ENCODE measurements at regions not wholly inside any gene's neighbourhood (a gene's known extent, or its start where the extent isn't known, plus 50 kb on each side); places are given as distances from the start of the nearest gene placed in this dataset.

DNA sequence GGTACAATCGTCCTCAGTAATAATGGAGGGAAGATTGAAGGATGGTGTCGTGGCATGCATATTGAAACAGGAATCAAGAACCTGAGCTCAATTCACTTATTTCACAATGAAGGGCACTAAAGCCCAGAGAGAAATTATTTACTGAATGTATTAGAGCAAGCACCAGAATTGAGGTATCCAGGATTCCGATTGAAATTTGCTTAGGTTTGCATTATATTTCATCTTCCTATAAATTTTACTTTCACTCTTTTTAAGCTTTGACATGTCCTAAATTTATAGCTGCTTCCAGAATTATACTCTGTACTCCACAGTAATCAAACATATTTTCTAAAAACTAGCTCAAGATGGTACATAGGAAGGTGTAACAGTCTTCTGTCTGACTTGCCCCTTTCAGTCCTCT lies 454.9 kb upstream of the HTR2A start:
- 86 to 88% methylated on average over 3 of the region's 3 CpGs for WGBS, 2 donors

DNA sequence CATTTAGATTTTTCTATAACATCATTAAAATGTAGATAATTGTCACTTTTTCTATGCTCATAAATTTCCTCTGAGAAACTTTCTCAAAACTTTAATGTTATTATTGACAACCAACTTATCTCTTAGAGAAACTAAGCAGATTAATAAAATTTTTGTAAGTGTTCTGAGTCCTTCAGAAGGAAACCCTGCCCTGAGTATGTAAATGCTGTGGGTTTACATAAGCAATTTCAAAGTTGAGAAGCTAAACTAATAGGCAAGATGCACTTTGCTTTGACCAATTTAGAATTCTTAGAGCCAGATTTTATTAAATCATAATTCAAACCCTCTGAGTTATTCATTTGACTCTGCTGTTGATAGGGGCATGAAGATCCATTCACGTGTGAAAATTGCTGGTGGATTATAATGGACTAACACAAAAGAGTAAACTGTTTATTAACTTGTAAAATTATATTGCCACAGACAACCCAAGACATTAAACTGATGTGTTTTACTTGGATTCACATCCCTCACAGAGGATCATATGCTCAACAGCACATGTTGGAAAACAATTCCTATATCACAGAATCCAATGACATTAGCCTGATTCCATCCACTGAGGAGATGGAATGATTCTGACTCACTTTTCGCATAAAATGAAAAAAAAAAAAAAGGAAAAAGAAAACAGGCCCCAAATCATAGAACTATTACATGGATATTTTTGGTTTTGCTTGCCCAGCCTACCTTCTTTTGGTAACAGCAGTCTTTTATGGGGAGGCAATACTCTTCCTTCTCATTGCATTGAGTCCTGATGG lies 453.7 kb upstream of the HTR2A start:
- no peak overlapping the region for H3K4me3 ChIP-seq
- WGBS, 2 donors: 65 to 67% methylated on average over 2 of the region's 2 CpGs
- TF ChIP-seq, protein P1, sequence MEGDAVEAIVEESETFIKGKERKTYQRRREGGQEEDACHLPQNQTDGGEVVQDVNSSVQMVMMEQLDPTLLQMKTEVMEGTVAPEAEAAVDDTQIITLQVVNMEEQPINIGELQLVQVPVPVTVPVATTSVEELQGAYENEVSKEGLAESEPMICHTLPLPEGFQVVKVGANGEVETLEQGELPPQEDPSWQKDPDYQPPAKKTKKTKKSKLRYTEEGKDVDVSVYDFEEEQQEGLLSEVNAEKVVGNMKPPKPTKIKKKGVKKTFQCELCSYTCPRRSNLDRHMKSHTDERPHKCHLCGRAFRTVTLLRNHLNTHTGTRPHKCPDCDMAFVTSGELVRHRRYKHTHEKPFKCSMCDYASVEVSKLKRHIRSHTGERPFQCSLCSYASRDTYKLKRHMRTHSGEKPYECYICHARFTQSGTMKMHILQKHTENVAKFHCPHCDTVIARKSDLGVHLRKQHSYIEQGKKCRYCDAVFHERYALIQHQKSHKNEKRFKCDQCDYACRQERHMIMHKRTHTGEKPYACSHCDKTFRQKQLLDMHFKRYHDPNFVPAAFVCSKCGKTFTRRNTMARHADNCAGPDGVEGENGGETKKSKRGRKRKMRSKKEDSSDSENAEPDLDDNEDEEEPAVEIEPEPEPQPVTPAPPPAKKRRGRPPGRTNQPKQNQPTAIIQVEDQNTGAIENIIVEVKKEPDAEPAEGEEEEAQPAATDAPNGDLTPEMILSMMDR (IDR thresholded peaks at IDR 0.05): no peak
- no peak for TF ChIP-seq POLR2A (IDR thresholded peaks at IDR 0.05)
- intact Hi-C loops (cut with DNase I): no loop called here
- no peaks in the 10 kb centered on the region for H3K4me1 ChIP-seq
- H3K36me3 ChIP-seq: no peaks in the 10 kb centered on the region
- H3K9me3 ChIP-seq: no peaks in the 10 kb centered on the region
- H3K27ac ChIP-seq: no peak overlapping the region
- H3K27me3 ChIP-seq: no peaks in the 10 kb centered on the region
- DNase-seq: no peak

More for the DNA sequence above, 454.9 kb upstream of the HTR2A start:
- Histone ChIP-seq H3K27ac (no peak overlapping the region), H3K9me3 (no peaks in the 10 kb centered on the region), H3K4me3 (no peak overlapping the region), H3K4me1 (no peaks in the 10 kb centered on the region), H3K36me3 (no peaks in the 10 kb centered on the region), H3K27me3 (no peaks in the 10 kb centered on the region)
- TF ChIP-seq POLR2A (IDR thresholded peaks at IDR 0.05): no peak
- TF ChIP-seq, protein P1 (IDR thresholded peaks at IDR 0.05): no peak
- no peak for DNase-seq
- intact Hi-C loops (cut with DNase I): no loop called here

DNA sequence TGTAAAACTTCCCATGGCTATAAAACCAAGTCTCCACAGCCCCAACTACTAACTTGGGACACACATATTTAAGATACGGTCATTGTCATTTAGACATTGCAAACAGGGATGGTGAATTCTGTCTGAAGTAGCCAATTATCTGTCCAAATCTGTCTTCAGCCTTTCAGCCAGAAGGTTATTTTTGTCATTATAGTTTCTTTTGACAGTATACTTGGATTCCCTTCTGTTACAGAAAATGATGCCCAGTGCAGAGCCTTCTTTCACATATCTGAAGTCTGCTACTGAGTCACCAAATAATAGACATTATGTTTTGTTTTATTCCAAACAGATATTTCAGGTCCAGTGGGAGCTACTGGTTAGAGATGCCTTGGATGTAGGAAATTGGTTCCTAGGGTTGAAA lies 452.4 kb upstream of the HTR2A start:
- H3K27me3 ChIP-seq: no peaks in the 10 kb centered on the region
- H3K36me3 ChIP-seq: no peaks in the 10 kb centered on the region
- no peaks in the 10 kb centered on the region for H3K4me1 ChIP-seq
- TF ChIP-seq, protein P1 (IDR thresholded peaks at IDR 0.05): no peak
- TF ChIP-seq POLR2A (IDR thresholded peaks at IDR 0.05): no peak
- intact Hi-C loops (cut with DNase I): no loop called here
- H3K9me3 ChIP-seq: no peaks in the 10 kb centered on the region
- no peak for DNase-seq
- no peak overlapping the region for H3K4me3 ChIP-seq
- H3K27ac ChIP-seq: no peak overlapping the region
- WGBS, 2 donors: 93 to 100% methylated on average over 1 of the region's 1 CpG

DNA sequence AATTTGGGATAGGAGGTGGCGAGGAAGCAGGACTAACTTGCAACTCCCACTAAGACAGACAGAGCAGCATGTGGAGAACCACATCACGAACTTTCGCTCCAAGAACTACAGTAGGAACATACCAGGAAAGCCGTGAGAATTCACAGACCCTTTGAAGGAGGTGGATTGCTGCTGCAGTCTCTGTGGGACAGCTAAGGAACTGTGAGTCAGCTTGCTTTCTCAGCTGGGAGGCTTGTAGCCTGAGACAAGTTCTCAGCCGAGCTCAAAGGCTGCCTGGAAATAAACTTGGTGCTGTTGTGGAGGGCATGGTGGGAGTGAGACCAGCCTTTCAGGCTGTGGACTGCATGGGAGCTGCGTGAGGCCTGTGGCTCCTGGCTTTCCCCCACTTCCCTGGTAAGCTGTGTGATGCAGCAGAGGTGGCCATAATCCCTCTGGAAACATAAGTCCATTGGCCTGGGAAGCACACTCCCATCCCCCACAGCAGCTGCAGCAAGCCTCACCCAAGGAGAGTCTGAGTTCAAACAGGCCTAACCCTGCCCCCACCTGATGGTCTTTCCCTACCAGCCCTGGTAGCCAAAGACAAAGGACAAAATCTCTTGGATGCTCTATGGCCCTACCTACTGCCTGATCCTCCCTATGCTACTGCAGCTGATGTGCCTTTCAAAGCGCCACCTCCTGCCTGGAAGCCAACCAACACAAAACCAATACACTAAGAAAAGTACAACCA lies 441.1 kb upstream of the HTR2A start:
- WGBS, 2 donors: 66 to 77% methylated on average over 6 to 7 of the region's 7 CpGs

More for the DNA sequence above, 441.1 kb upstream of the HTR2A start:
- Histone ChIP-seq H3K36me3 (no peaks in the 10 kb centered on the region), H3K27ac (no peak overlapping the region), H3K9me3 (peaks cover 0 to 4% (median 0%) of the 10 kb centered on the region in 3 donors), H3K4me1 (no peaks in the 10 kb centered on the region), H3K4me3 (no peak overlapping the region), H3K27me3 (no peaks in the 10 kb centered on the region)
- no peak for TF ChIP-seq POLR2A (IDR thresholded peaks at IDR 0.05)
- TF ChIP-seq, protein P1 (IDR thresholded peaks at IDR 0.05): no peak
- no peak for DNase-seq
- intact Hi-C loops (cut with DNase I): no loop called here
